B cell (primary cell): ENCODE measurements at regions not wholly inside any gene's neighbourhood (a gene's known extent, or its start where the extent isn't known, plus 50 kb on each side); places are given as distances from the start of the nearest gene placed in this dataset.

Source experiments
- ATAC-seq: fragments of 200-7000 bp; cut with Tn5 transposase; one replicate; pipeline ENCODE4 v1.10.0; 2021; ENCODE audit warnings: low read depth, mild to moderate bottlenecking, moderate number of reproducible peaks, moderate library complexity
- CTCF ChIA-PET: fragments of 350-600 bp; sonication (Branson Sonifier 250); formaldehyde crosslinking; loops from one replicate; lab custom pipeline; 2021; ENCODE audit warnings: antibody characterized with exemption, inconsistent platforms; lab: Charles Lee
- POLR2A ChIA-PET: fragments of 350-600 bp; sonication (Branson Sonifier 250); formaldehyde crosslinking; loops from one replicate; lab custom pipeline; 2021; ENCODE audit warnings: antibody characterized with exemption; lab: Charles Lee
- DNase-seq: peaks from one replicate; pipeline ENCODE4 v3.0.0; 2013
- H2AFZ ChIP-seq: 2 replicates; pipeline ENCODE4 v1.6.1; 2012; ENCODE audit warnings: mild to moderate bottlenecking, low read depth, low read length; ENCODE audit not compliant: insufficient read depth, poor library complexity, severe bottlenecking
- H3K27ac ChIP-seq, 2 donors: 1 replicate in 1 of 2; 2 replicates in 1 of 2; pipeline ENCODE4 v1.5.1; 2012 to 2013; ENCODE audit warnings: low read length in 2 of 2, mild to moderate bottlenecking in 2 of 2, moderate library complexity in 1 of 2
- H3K27me3 ChIP-seq, 4 experiments: fragments of 200-600 bp in 1 of 4; sonication (generic) in 1 of 4; replicated peaks in 1 of 4; 1 replicate in 2 of 4; 2 replicates in 2 of 4; pipeline versions ENCODE4 v1.6.1 to v1.7.0; 2013 to 2016; ENCODE audit warnings: low read length in 3 of 4, mild to moderate bottlenecking in 2 of 4, mixed read lengths in 1 of 4, moderate library complexity in 1 of 4; ENCODE audit not compliant: insufficient read depth in 4 of 4, control insufficient read depth in 3 of 4; ENCODE audit errors: control extremely low read depth in 1 of 4
- H3K36me3 ChIP-seq, 2 experiments: replicated peaks in 1 of 2; 1 replicate in 1 of 2; 2 replicates in 1 of 2; pipeline versions ENCODE4 v1.6.1 to v1.7.1; 2013; ENCODE audit warnings: low read length in 1 of 2; ENCODE audit not compliant: insufficient read depth in 2 of 2, control insufficient read depth in 1 of 2; ENCODE audit errors: control extremely low read depth in 1 of 2, extremely low read depth in 1 of 2
- H3K4me1 ChIP-seq, 2 donors: fragments of 200-600 bp in 1 of 2; sonication (generic) in 1 of 2; 1 replicate in 1 of 2; 2 replicates in 1 of 2; pipeline versions ENCODE4 v1.5.1 to v1.6.1; 2013 to 2017; ENCODE audit warnings: low read length in 2 of 2; ENCODE audit not compliant: control insufficient read depth in 2 of 2, insufficient read depth in 2 of 2
- H3K4me2 ChIP-seq: replicated peaks from 2 replicates; pipeline ENCODE3; 2012; ENCODE audit warnings: mild to moderate bottlenecking, low read depth, low read length; ENCODE audit not compliant: poor library complexity, severe bottlenecking
- H3K4me3 ChIP-seq, 5 experiments: fragments of 200-600 bp in 1 of 5; sonication (generic) in 1 of 5; 1 replicate in 3 of 5; 2 replicates in 2 of 5; pipeline versions ENCODE4 v1.5.1 to v1.7.0; 2011 to 2016; ENCODE audit warnings: low read length in 4 of 5, mild to moderate bottlenecking in 4 of 5, low read depth in 2 of 5, control low read depth in 1 of 5, moderate library complexity in 1 of 5; ENCODE audit not compliant: insufficient read depth in 1 of 5; ENCODE audit errors: control extremely low read depth in 1 of 5, extremely low read depth in 1 of 5
- H3K79me2 ChIP-seq: fragments of 200-600 bp; sonication (generic); one replicate; pipeline ENCODE4 v1.6.0; 2016; ENCODE audit warnings: low read length; ENCODE audit not compliant: control insufficient read depth, insufficient read depth
- H3K9ac ChIP-seq: fragments of 200-600 bp; sonication (generic); 2 replicates; pipeline ENCODE4 v1.6.1; 2017; ENCODE audit warnings: mild to moderate bottlenecking, low read length, moderate library complexity
- H3K9me3 ChIP-seq, 3 donors: one replicate each; pipeline versions ENCODE4 v1.6.1 to v1.7.1; 2013; ENCODE audit warnings: low read length in 2 of 3; ENCODE audit not compliant: control insufficient read depth in 2 of 3, insufficient read depth in 1 of 3; ENCODE audit errors: control extremely low read depth in 1 of 3
- H4K20me1 ChIP-seq: 2 replicates; pipeline ENCODE4 v1.6.0; 2012; ENCODE audit warnings: mild to moderate bottlenecking, low read length; ENCODE audit not compliant: insufficient read depth, control insufficient read depth, poor library complexity, severe bottlenecking
- H3K27ac Mint-ChIP-seq: one replicate; pipeline ENCODE4 v1.8.0; 2021; ENCODE audit warnings: mixed read lengths
- H3K27me3 Mint-ChIP-seq: one replicate; pipeline ENCODE4 v1.8.0; 2021; ENCODE audit warnings: mixed read lengths
- H3K4me1 Mint-ChIP-seq: one replicate; pipeline ENCODE4 v1.8.0; 2021; ENCODE audit warnings: mixed read lengths
- H3K4me3 Mint-ChIP-seq: one replicate; pipeline ENCODE4 v1.8.0; 2021; ENCODE audit warnings: mixed read lengths
- H3K9me3 Mint-ChIP-seq: one replicate; pipeline ENCODE4 v1.8.0; 2022; ENCODE audit warnings: mixed read lengths; ENCODE audit not compliant: insufficient read depth
- CTCF ChIP-seq: fragments of 200-600 bp; IDR thresholded peaks from one replicate; pipeline ENCODE4 v1.8.0; 2022; ENCODE audit warnings: antibody characterized with exemption, mild to moderate bottlenecking
- EZH2 ChIP-seq: IDR thresholded peaks from 2 replicates; pipeline ENCODE4 v1.6.1; 2012; ENCODE audit warnings: borderline replicate concordance, low read depth, mild to moderate bottlenecking, moderate library complexity, low read length; ENCODE audit not compliant: insufficient read depth, poor library complexity, severe bottlenecking
- WGBS: methylation state at CpG from one replicate; pipeline ENCODE4 v1.1.5; 2013; ENCODE audit warnings: missing lambda C conversion rate; ENCODE audit not compliant: insufficient coverage; 5-methylcytosine and 5-hydroxymethylcytosine counted together
- intact Hi-C: fragments of 100-400 bp; cut with micrococcal nuclease; formaldehyde crosslinking; loops from one replicate; pipeline ENCODE4 v1.10.0; 2022

GRCh38 chr21:21851205-21851604 lies 853.0 kb downstream of the NCAM2 start:
- H3K4me2 ChIP-seq: no peak overlapping the region
- no peak overlapping the region for H3K27ac Mint-ChIP-seq
- TF ChIP-seq EZH2 (no peak), CTCF (no peak)
- H4K20me1 ChIP-seq: no peaks in the 10 kb centered on the region
- H3K79me2 ChIP-seq: no peaks in the 10 kb centered on the region
- H3K4me3 Mint-ChIP-seq: no peak overlapping the region
- ChIA-PET POLR2A (no interaction called here), CTCF (no interaction called here)
- peaks cover 0 to 7% (median under 1%) of the 10 kb centered on the region in 3 donors for H3K9me3 ChIP-seq
- H2AFZ ChIP-seq: no peak overlapping the region
- no peaks in the 10 kb centered on the region for H3K27me3 Mint-ChIP-seq
- no peak overlapping the region for H3K4me3 ChIP-seq
- DNase-seq: no peak
- H3K9ac ChIP-seq: no peak overlapping the region
- H3K9me3 Mint-ChIP-seq: peaks cover 4% of the 10 kb centered on the region
- H3K27me3 ChIP-seq: no peaks in the 10 kb centered on the region
- no peaks in the 10 kb centered on the region for H3K4me1 ChIP-seq
- H3K27ac ChIP-seq: no peak overlapping the region
- ATAC-seq: no peak
- intact Hi-C loops: no loop called here
- no peaks in the 10 kb centered on the region for H3K36me3 ChIP-seq
- no peaks in the 10 kb centered on the region for H3K4me1 Mint-ChIP-seq

- CTCF ChIA-PET: no interaction called here
- Histone ChIP-seq H3K4me2 (no peak overlapping the region), H3K27me3 (no peaks in the 10 kb centered on the region), H3K9ac (no peak overlapping the region), H3K79me2 (no peaks in the 10 kb centered on the region), H3K9me3 (peaks cover 0 to 7% (median 2%) of the 10 kb centered on the region in 3 donors), H2AFZ (no peak overlapping the region), H4K20me1 (no peaks in the 10 kb centered on the region), H3K4me1 (no peaks in the 10 kb centered on the region), H3K27ac (no peak overlapping the region), H3K36me3 (no peaks in the 10 kb centered on the region), H3K4me3 (no peak overlapping the region)
- TF ChIP-seq EZH2 (no peak), CTCF (no peak)
- Mint-ChIP-seq H3K4me1 (no peaks in the 10 kb centered on the region), H3K9me3 (peaks cover 5% of the 10 kb centered on the region), H3K4me3 (no peak overlapping the region), H3K27ac (no peak overlapping the region), H3K27me3 (no peaks in the 10 kb centered on the region)
- no peak for DNase-seq
- no CpG with 5 or more reads among the region's 3 CpGs for WGBS
- ATAC-seq: no peak
- intact Hi-C loops: no loop called here
- POLR2A ChIA-PET: no interaction called here
These were observed 853.4 kb downstream of the NCAM2 start for GRCh38 chr21:21851657-21852056.
